IPS-20b (cell line): ENCODE measurements at regions not wholly inside any gene's neighbourhood (a gene's known extent, or its start where the extent isn't known, plus 50 kb on each side); places are given as distances from the start of the nearest gene placed in this dataset.
"Not testable (repeated sequence)": the region's sequence is repeated elsewhere in the genome, so short reads cannot be mapped to it uniquely, and the experiment has no call there.

Source experiments
- H3K27ac ChIP-seq: one replicate; pipeline ENCODE4 v1.5.1; 2013; ENCODE audit warnings: low read length
- H3K27me3 ChIP-seq: 2 replicates; pipeline ENCODE4 v1.6.1; 2013; ENCODE audit warnings: mild to moderate bottlenecking, low read length, inconsistent platforms; ENCODE audit not compliant: insufficient read depth
- H3K36me3 ChIP-seq: 2 replicates; pipeline ENCODE4 v1.6.1; 2013; ENCODE audit warnings: low read depth, mild to moderate bottlenecking, inconsistent platforms, low read length, moderate library complexity; ENCODE audit not compliant: insufficient read depth
- H3K4me1 ChIP-seq: 2 replicates; pipeline ENCODE4 v1.6.1; 2013; ENCODE audit warnings: mild to moderate bottlenecking, control low read depth, inconsistent platforms, low read length, moderate library complexity; ENCODE audit not compliant: insufficient read depth
- H3K4me3 ChIP-seq: 2 replicates; pipeline ENCODE4 v1.5.1; 2013; ENCODE audit warnings: mild to moderate bottlenecking, low read length, inconsistent platforms
- H3K9ac ChIP-seq: 2 replicates; pipeline ENCODE4 v1.6.1; 2013; ENCODE audit warnings: low read depth, mild to moderate bottlenecking, inconsistent platforms, low read length, moderate library complexity
- H3K9me3 ChIP-seq: 2 replicates; pipeline ENCODE4 v1.6.1; 2013; ENCODE audit warnings: mild to moderate bottlenecking, low read depth, low read length, inconsistent platforms; ENCODE audit not compliant: insufficient read depth

DNA sequence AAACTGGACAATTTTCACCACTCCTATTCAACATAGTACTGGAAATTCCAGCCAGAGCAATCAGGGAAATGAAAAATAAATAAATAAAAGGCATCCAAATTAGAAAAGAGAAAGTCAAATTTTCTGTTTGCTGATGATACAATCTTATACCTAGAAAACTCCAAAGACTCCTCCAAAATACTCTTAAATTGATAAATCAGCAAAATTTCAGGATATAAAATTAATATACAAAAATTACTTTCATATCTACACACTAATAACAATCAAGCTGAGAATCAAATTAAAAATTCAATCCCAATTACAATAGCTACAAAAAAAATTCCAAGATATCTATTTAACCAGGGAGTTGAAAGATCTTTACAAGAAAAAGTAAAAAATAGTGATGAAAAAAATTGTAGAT lies 651.9 kb downstream of the DTWD2 start:
- H3K9me3 ChIP-seq: no peaks in the 10 kb centered on the region
- H3K4me3 ChIP-seq: no peak overlapping the region
- peaks cover 8% of the 10 kb centered on the region; the same call in 1 of the 2 replicates for H3K4me1 ChIP-seq
- H3K27ac ChIP-seq: no peak overlapping the region
- H3K36me3 ChIP-seq: no peaks in the 10 kb centered on the region
- no peaks in the 10 kb centered on the region for H3K27me3 ChIP-seq
- no peak overlapping the region for H3K9ac ChIP-seq

DNA sequence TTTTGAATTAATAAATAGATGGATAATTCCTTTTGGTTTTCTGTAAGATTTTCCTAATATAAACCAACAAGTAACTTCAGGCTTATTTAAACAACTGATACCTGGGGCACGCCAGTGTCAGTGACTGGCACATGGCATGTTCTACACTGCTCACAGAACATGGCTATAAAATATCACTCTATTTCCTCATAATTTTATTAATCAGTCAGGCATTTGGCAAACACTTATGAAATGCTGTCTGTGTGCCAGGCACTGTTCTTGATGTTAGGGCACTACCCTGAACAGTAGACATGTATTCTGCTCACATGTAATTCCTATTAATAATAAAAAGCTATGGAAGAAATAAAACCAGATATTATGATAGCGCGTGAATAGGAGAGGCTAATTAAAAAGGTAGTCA lies 661.0 kb downstream of the DTWD2 start:
- no peak overlapping the region for H3K27ac ChIP-seq
- H3K9me3 ChIP-seq: peaks cover 6% of the 10 kb centered on the region
- H3K4me1 ChIP-seq: 0 out of 2 replicates have a peak, but pooled peaks cover 5% of the 10 kb centered on the region
- no peaks in the 10 kb centered on the region for H3K27me3 ChIP-seq
- H3K9ac ChIP-seq: no peak overlapping the region
- H3K36me3 ChIP-seq: no peaks in the 10 kb centered on the region
- no peak overlapping the region for H3K4me3 ChIP-seq

DNA sequence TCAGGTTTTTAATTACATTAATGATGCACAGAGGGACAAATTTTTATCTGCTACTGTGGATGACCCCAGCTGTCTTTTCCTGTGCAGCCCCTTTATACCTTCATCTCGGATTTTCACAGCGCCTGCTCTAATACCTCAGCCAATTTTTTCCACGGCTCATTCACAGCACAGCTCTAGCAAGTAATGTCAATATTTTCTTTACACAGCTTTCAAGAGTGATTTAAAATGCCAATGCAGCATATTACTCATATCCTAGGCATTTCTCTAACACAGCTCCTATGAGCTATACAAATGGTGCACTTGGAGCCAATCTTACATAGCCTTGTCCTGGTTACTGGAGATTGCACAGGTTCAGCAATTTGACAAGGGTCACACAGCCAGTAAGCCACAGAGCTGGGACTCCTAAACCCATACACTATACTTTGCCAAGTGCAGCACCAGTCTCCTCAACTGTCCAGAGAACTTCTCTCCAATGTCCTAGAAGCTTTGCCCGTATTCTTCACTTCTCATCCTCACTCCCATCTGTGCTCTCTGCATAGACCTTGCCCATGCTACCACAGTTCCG lies 661.8 kb downstream of the DTWD2 start:
- H3K9ac ChIP-seq: no peak overlapping the region
- 0 out of 2 replicates have a peak, but pooled peaks cover 5% of the 10 kb centered on the region for H3K4me1 ChIP-seq
- no peaks in the 10 kb centered on the region for H3K27me3 ChIP-seq
- H3K36me3 ChIP-seq: no peaks in the 10 kb centered on the region
- H3K27ac ChIP-seq: no peak overlapping the region
- H3K9me3 ChIP-seq: peaks cover 14% of the 10 kb centered on the region
- no peak overlapping the region for H3K4me3 ChIP-seq

DNA sequence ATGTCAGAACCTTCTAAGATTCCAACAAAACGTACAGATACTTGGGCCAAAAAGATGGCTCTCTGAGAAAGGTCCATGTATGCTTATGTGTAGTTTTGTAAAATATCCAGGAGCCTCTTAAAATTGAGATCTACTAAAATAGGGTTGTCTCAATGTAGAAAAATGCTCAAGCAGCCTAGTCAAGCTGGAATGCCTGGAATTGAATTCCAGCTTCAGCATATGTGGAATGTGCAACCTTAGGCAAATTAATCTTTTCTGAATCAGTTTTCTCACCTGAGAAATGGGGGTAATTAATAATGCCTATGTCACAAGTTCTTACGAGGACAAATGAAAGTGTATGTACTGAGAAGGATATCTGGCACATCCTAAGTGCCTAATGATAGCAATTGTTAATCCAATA lies 662.4 kb downstream of the DTWD2 start:
- Histone ChIP-seq H3K4me1 (0 out of 2 replicates have a peak, but pooled peaks cover 5% of the 10 kb centered on the region), H3K9ac (no peak overlapping the region), H3K27me3 (no peaks in the 10 kb centered on the region), H3K36me3 (no peaks in the 10 kb centered on the region), H3K27ac (no peak overlapping the region), H3K9me3 (peaks cover 14% of the 10 kb centered on the region), H3K4me3 (no peak overlapping the region)

DNA sequence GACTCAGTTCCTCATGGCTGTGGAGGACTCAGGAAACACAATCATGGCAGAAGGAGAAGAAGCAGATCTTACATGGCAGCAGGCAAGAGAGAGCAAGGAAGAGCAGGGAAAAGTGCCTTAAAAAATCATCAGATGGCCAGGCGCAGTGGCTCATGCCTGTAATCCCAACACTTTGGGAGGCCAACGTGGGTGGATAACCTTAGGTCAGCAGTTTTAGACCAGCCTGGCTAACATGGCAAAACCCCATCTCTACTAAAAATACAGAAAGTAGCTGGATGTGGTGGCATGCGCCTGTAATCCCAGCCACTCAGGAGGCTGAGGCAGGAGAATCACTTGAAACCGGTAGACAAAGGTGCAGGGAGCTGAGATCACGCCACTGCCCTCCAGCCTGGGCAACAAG lies 664.6 kb downstream of the DTWD2 start:
- not testable (repeated sequence) for H3K36me3 ChIP-seq, H3K27ac ChIP-seq, H3K9ac ChIP-seq, H3K27me3 ChIP-seq, H3K4me3 ChIP-seq, H3K4me1 ChIP-seq
- peaks cover 14% of the 10 kb centered on the region for H3K9me3 ChIP-seq

DNA sequence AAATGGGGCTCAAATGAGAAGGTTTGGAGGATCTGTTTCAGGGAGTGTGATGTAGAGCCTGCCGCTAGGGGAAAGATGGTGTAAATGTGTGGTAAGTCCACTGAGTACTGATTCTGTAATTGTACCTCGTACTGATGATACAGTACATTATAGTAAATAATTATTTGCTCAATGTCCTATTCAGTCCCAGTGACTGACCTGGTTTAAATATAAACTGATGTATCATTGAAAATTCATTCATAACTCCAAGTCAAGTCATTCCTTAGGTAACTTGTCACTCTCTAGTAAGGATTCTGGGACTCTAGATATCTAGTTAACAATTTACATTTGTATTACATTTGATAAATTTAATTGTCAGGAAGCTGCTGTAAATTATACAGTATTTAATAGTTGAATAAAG lies 667.3 kb downstream of the DTWD2 start:
- Histone ChIP-seq H3K4me3 (no peak overlapping the region), H3K27me3 (no peaks in the 10 kb centered on the region), H3K9me3 (peaks cover 14% of the 10 kb centered on the region), H3K4me1 (no peaks in the 10 kb centered on the region), H3K27ac (no peak overlapping the region), H3K36me3 (no peaks in the 10 kb centered on the region), H3K9ac (no peak overlapping the region)

DNA sequence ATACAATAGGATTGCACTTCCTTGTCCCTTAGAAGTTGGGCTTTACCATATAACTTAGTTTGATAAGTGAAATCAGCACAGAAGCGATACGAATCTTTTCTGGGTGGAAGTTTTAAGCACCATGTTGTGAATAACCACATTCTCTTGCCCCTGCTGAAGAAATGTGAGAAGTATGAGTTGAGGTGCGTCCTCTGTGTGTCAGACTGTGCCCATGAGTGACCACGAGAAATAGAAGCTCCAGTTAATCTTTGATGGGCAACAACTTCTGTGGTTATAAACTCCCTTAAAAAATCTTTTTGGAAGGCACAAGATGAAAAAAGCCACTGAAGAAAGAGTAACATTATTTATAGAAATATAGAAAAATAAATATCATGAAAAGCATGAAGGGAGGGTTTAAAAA lies 668.2 kb downstream of the DTWD2 start:
- Histone ChIP-seq H3K4me3 (no peak overlapping the region), H3K9me3 (peaks cover 14% of the 10 kb centered on the region), H3K9ac (no peak overlapping the region), H3K36me3 (no peaks in the 10 kb centered on the region), H3K4me1 (no peaks in the 10 kb centered on the region), H3K27me3 (no peaks in the 10 kb centered on the region), H3K27ac (no peak overlapping the region)

DNA sequence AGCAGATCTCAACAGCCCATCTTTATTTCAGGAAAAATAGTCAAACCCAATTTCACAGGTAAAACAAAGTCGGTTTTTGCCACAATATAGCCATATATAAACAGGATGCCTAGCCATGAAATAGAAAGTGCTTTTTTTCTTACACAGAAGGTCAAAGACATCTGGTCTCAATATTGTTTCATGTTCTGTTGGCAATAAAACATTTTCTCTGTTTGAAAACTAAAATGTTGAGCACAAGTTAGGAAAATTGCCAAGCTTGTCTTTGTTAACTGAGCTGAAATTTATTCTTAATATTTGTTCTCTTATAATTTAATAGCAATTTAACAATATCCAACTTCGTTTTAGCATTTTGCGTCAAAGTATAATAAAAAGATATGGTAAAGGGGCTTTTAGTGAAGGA lies 673.4 kb downstream of the DTWD2 start:
- H3K4me1 ChIP-seq: no peaks in the 10 kb centered on the region
- no peak overlapping the region for H3K27ac ChIP-seq
- H3K9me3 ChIP-seq: no peaks in the 10 kb centered on the region
- H3K36me3 ChIP-seq: no peaks in the 10 kb centered on the region
- H3K27me3 ChIP-seq: no peaks in the 10 kb centered on the region
- no peak overlapping the region for H3K4me3 ChIP-seq
- no peak overlapping the region for H3K9ac ChIP-seq

DNA sequence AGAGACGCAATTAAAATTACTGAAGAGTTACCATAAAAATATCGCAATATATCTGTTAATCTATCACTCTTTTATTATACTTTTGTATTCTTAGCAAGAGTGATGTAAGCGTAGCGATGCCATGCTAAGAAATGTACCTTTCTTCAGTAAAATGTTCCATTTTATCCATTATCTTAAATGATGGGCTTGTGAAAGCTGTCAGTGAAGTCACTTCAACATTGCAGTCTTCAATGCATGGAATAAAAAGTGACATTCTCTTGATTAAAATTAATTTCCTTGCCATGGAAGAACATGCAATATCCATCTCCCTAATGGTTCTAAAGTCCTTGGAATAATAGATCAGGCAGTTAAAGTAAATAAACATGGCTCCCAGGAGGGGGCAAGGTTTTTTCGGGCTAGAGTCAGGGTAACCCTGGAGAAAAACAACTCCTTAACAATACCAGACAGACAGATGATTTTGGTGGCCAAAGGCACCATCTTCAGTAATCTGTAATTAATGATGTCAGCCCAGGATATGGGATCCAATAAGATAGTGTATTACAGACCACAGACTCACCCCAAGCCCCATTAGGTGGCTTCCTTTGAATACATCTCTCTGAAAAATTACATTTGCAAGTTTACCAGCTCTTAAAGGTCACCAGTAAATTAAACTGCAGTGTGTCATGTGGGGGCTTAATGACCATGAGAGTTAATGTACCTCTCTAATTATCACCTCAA lies 677.1 kb downstream of the DTWD2 start:
- no peak overlapping the region for H3K4me3 ChIP-seq
- no peak overlapping the region for H3K27ac ChIP-seq
- no peak overlapping the region for H3K9ac ChIP-seq
- no peaks in the 10 kb centered on the region for H3K9me3 ChIP-seq
- no peaks in the 10 kb centered on the region for H3K36me3 ChIP-seq
- H3K27me3 ChIP-seq: no peaks in the 10 kb centered on the region
- H3K4me1 ChIP-seq: peaks cover 4% of the 10 kb centered on the region; the same call in 1 of the 2 replicates

DNA sequence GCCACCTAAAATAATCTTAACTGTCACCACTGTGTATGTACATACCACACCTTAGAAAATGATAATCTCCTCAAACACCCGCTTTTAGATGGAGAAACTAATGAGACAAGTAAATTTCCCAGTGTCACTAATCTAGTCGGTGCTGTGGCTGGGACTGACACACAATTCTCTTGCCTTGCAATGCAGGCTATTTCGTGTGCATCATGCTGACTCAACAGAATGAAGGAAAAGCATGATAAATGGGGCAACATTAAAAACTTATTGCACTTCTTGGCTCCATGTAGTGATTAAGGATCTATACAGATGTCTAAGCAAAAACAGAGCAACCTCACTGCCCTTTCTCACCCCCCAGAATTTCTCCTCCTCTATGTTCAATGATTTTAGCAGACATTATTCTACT lies 677.9 kb downstream of the DTWD2 start:
- no peak overlapping the region for H3K4me3 ChIP-seq

DNA sequence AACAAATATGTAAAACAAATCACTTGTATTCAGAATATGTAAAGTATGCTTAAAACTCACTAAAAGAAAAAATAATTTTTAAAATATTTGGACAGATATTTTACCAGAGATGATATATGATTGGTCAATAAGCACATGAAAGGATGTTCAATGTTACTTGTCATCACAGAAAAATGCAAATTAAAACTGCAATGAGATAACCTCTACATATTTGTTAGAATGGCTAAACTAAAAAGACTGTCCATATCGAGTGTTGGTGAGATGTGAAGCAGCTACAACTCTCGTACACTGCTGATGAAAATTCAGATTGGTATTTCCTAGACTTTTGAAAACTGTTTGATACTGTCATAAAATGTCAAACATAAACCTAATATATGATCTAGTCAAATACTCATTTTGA lies 685.1 kb downstream of the DTWD2 start:
- H3K4me1 ChIP-seq: no peaks in the 10 kb centered on the region
- H3K27ac ChIP-seq: no peak overlapping the region
- H3K9me3 ChIP-seq: no peaks in the 10 kb centered on the region
- H3K27me3 ChIP-seq: no peaks in the 10 kb centered on the region
- H3K9ac ChIP-seq: no peak overlapping the region
- H3K4me3 ChIP-seq: no peak overlapping the region
- no peaks in the 10 kb centered on the region for H3K36me3 ChIP-seq

More for the DNA sequence above, 677.9 kb downstream of the DTWD2 start:
- Histone ChIP-seq H3K4me1 (peaks cover 4% of the 10 kb centered on the region; the same call in 1 of the 2 replicates), H3K27me3 (no peaks in the 10 kb centered on the region), H3K9me3 (no peaks in the 10 kb centered on the region), H3K27ac (no peak overlapping the region), H3K36me3 (no peaks in the 10 kb centered on the region), H3K9ac (no peak overlapping the region)

DNA sequence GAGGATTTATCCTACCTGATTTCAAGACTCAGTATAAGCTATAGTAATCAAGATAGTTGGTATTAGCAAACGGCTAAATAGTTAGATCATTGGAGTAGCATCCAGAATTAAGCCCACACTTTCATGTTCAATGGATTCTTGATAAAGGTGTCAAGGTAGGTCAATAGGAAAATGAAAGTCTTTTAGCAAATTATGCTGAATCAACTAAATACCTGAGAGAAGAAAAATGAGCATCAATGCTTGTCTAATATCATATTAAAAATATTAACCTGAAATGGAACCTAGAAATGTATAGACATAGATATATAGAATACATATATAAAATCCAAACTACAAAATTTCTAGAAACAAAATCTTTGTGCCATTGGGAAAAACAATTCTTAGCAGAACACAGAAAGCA lies 685.6 kb downstream of the DTWD2 start:
- Histone ChIP-seq H3K9ac (no peak overlapping the region), H3K27me3 (no peaks in the 10 kb centered on the region), H3K27ac (no peak overlapping the region), H3K4me1 (no peaks in the 10 kb centered on the region), H3K9me3 (no peaks in the 10 kb centered on the region), H3K36me3 (no peaks in the 10 kb centered on the region), H3K4me3 (no peak overlapping the region)
